NCI-H146 treated with DMSO at 0.1 percent for 48 hours (cell line): ENCODE measurements at regions not wholly inside any gene's neighbourhood (a gene's known extent, or its start where the extent isn't known, plus 50 kb on each side); places are given as distances from the start of the nearest gene placed in this dataset.
"Not testable (repeated sequence)": the region's sequence is repeated elsewhere in the genome, so short reads cannot be mapped to it uniquely, and the experiment has no call there.

Experiments
- DNase-seq: peaks from one replicate; lab custom pipeline; 2025; ENCODE audit not compliant: unreplicated experiment; lab: John Stamatoyannopoulos, UW

DNA sequence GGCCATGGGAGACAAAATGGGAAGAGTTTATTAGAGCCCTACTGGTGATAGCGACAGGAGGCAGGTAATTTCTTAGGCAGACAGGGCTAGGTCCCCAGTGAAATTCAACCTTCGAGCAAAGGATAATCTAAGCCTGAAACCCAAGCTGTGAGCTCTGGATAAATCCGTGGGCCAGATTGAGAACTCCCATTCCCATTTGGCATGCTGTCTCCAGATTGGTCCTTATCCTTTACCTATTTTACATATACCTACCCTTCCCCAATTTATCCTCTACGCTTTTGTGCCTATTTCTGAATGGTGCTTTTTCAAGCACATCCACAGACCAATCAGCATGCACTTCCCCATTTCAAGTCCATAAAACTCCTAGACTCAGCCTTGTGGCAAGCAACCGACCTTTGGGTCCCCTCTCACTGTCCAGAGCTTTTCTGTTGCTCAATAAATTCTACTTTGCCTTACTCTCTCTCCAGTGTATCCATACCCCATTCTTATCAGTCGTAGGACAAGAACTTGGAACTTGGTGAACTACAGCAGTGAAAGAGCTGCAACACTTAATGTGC lies 268.0 kb downstream of the MYCN start:
- no peak for DNase-seq

DNA sequence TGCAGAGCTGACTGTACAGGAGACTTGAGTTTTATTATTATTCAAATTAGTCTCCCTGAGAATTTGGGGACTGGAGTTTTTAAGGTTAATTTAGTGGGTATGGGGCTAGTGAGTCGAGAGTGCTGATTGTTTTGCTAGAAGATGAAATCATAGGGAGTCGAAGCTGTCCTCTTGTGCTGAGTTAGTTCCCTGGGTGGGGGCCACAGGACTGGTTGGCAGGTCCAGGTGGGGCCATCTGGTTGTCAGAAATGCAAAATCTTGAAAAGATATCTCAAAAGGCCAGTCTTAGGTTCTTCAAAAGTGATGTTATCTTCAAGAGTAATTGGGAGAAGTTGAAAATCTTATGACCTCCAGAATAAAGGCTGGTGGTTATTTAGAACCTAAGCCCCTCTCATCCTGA lies 267.3 kb downstream of the MYCN start:
- DNase-seq: no peak

DNA sequence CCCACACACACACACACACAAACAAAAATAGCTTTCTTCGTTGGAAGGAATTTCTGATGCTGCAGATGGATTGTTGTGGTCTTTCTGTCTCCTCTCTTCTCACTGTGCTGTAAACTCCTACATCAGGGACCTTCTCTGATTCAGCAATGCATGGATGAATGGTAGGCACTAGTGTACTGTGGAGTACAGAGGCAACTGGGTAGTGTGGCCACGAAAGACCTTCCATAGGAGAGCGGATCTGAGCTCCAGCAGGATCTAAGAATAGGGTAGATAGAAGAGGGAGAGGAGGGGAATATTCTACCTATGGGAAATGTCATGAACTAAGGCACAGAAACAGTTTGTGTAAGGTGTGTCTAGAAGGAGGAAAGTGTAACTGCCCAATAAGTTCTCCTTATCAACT lies 266.8 kb downstream of the MYCN start:
- no peak for DNase-seq

- no peak for DNase-seq
Observed at GRCh38 chr2:16206191-16206944, 266.0 kb downstream of the MYCN start.

GRCh38 chr2:16205631-16206030 lies 265.3 kb downstream of the MYCN start:
- DNase-seq: no peak

GRCh38 chr2:16204886-16205620 lies 264.7 kb downstream of the MYCN start:
- DNase-seq: no peak

GRCh38 chr2:16204251-16204650 lies 263.9 kb downstream of the MYCN start:
- no peak for DNase-seq

- DNase-seq: no peak
Observed at GRCh38 chr2:16203691-16204090, 263.3 kb downstream of the MYCN start.

DNA sequence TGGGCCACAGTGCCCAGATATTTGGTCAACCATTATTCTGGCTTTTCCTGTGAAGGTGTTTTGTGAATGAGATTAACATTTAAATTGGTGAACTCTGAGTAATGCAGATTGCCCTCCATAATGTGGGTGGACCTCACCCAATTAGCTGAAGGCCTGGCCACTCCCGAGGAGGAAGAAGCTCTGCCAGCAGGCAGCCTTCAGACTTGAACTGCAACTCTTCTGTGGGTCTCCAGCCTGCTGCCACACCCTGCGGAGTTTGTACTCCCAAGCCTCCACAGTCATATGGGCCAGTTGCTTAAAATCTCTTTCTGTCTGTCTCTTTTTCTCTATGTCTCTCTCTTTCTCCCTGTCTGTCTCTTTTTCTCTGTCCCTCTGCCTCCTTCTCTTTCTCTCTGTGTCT lies 262.7 kb downstream of the MYCN start:
- DNase-seq: no peak

GRCh38 chr2:16202266-16203020 lies 262.1 kb downstream of the MYCN start:
- DNase-seq: no peak

DNA sequence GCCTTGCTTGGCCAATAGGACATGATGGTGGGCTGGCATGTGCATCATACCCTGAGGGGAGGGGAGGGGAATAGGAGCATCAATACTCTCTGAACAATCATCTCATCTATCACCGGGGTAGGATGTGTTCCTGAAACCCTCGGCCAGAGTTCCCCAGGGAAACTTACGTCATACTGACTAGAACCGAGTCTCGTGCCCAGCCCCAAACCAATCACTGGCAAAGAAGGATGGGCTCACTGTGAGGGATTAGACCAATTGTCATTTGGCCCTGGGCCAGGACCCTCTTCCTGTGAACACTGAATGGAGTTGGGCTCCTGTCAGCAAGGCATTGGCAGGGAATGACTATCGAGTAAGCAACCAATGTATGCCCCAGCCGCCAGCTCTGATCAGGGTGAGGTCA lies 261.5 kb downstream of the MYCN start:
- DNase-seq: no peak

DNA sequence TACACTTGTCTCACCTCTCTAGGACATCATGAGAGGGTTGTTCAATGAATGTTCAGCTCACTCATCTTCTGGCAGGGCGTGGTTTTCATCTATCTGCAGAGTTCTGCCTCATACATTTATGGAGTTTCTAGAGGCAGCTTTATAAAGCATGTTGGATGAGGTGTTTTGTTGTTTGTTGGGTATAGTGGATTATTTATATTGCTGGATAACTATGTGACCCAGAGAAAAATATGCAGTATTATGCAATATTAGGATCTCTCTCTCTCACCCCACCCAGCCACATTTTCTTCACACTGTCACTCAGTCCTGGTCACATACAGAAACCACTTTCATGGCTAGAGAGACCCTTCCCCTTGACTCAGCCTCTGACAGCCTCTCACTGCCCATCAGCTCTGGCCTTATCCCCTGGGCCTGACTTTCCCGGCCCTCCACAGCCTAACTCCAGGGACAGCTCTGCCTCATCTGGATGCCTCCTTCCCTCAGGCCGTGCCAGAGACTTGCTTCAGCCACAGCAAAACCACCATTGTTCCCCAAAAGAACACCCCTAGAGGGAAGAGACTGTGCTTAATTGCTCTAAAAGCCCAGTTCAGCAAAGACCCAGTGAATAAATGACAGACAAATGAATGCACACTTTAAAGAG lies 260.3 kb downstream of the MYCN start:
- no peak for DNase-seq

- no peak for DNase-seq
Observed at GRCh38 chr2:16199882-16200553, 259.7 kb downstream of the MYCN start.

DNA sequence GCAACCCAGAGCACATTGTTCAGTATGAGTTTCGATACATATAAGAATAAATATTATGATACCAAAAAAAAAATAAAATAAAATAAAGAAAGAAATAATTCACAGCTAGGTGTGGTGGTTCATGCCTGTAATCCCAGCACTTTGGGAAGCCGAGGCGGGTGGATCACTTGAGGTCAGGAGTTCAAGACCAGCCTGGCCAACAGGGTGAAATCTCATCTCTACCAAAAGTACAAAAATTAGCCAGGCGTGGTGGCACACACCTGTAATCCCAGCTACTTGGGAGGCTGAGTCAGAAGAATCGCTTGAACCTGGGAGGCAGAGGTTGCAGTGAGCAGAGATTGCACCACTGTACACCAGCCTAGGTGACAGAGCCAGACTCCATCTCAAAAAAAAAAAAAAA lies 258.9 kb downstream of the MYCN start:
- DNase-seq: not testable (repeated sequence)

GRCh38 chr2:16198166-16198912 lies 258.0 kb downstream of the MYCN start:
- no peak for DNase-seq

DNA sequence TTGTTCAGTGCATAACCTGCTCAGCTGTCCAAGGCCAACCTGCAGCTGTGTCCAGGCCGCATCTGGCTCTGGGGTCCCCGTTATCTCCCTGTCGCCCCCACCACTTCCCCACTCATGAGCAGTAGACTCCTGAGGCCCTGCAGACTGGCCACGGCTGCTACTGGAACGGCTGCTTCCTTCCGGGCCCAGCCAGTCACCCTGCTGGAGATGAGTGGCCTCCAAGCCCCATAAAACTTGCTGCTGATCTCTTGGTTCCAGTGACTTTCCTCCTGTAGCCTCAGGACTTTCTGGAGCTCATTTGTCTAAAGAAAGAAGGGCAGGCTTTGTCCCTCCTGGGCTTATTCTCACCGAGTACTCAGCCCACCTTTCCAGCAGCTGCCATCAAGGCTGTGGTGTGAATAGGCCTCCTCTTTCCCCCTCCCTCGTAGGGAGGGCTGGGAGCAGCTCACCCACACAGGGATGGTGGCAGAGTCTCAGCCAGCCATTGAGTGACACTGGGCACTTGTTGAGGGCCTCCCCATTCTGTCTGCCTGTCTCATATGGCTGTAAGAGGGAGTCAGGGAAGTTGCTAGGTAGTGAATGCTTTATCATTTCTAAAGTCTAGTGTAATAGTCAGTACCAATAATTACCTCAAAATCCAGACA lies 257.3 kb downstream of the MYCN start:
- no peak for DNase-seq

- DNase-seq: no peak
Observed at GRCh38 chr2:16196687-16197503, 256.5 kb downstream of the MYCN start.

- no peak for DNase-seq
Observed at GRCh38 chr2:16195681-16196070, 255.3 kb downstream of the MYCN start.
